Right lobe of liver (tissue), 6 donors: ENCODE measurements at regions not wholly inside any gene's neighbourhood (a gene's known extent, or its start where the extent isn't known, plus 50 kb on each side); places are given as distances from the start of the nearest gene placed in this dataset.
"Not testable (repeated sequence)": the region's sequence is repeated elsewhere in the genome, so short reads cannot be mapped to it uniquely, and the experiment has no call there.

ENCODE experiments used
- ATAC-seq, 4 donors: fragments of 200-7000 bp; cut with Tn5 transposase; one replicate each; pipeline ENCODE4 v1.9.1; 2020; ENCODE audit warnings: mild to moderate bottlenecking in 4 of 4, moderate library complexity in 4 of 4
- DNase-seq, 3 donors: peaks; one replicate each; pipeline ENCODE4 v3.0.0-alpha.2; 2020
- H3K27ac ChIP-seq, 3 donors: fragments of 200-600 bp; one replicate each; pipeline ENCODE4 v1.8.0; 2022
- H3K27me3 ChIP-seq, 2 donors: fragments of 200-600 bp; one replicate each; pipeline ENCODE4 v1.8.0; 2022
- H3K36me3 ChIP-seq, 4 donors: fragments of 200-600 bp; sonication (generic) in 1 of 4; one replicate each; pipeline versions ENCODE4 v1.5.1 to v1.8.0; 2017 to 2022; ENCODE audit warnings: control low read depth in 1 of 4
- H3K4me1 ChIP-seq, 4 donors: fragments of 200-600 bp; sonication (generic) in 1 of 4; one replicate each; pipeline versions ENCODE4 v1.5.1 to v1.8.0; 2017 to 2022; ENCODE audit warnings: control low read depth in 1 of 4
- H3K4me3 ChIP-seq, 3 donors: fragments of 200-600 bp; one replicate each; pipeline ENCODE4 v1.8.0; 2022
- H3K9me3 ChIP-seq, 4 donors: fragments of 200-600 bp; sonication (generic) in 1 of 4; one replicate each; pipeline versions ENCODE4 v1.5.1 to v1.8.0; 2017 to 2022; ENCODE audit warnings: control low read depth in 1 of 4
- POLR2A ChIP-seq: fragments of 450-650 bp; IDR thresholded peaks from one replicate; pipeline ENCODE4 v1.6.1; 2017; ENCODE audit warnings: antibody characterized with exemption, mild to moderate bottlenecking
- WGBS: methylation state at CpG from one replicate; pipeline ENCODE4 v1.1.6; 2018; ENCODE audit warnings: low coverage, low lambda C conversion rate; ENCODE audit not compliant: insufficient coverage; ENCODE audit errors: missing lambda C conversion rate; 5-methylcytosine and 5-hydroxymethylcytosine counted together
- intact Hi-C, 2 donors: fragments of 100-400 bp; cut with DNase I; formaldehyde crosslinking; loops; one replicate each; pipeline versions ENCODE4 v1.11.2 to v1.14.1; 2022
- TF ChIP-seq, protein P1 (sequence below), 4 donors: fragments of 200-600 bp in 3 of 4; fragments of 450-650 bp in 1 of 4; IDR thresholded peaks; one replicate each; pipeline versions ENCODE4 v1.5.1 to v1.8.0; 2016 to 2022; ENCODE audit warnings: antibody characterized with exemption in 4 of 4, mild to moderate bottlenecking in 2 of 4
- donor health status: DM: no; HTN: yes; CAD: no.
- donor health status: DM: no; HTN: no; CAD: no.
- donor health status: DM: no; HTN: no; CAD: no.
- donor health status: DM: no; HTN: yes; CAD: no.
- donor health status: DM: no; HTN: yes; CAD: no.

DNA sequence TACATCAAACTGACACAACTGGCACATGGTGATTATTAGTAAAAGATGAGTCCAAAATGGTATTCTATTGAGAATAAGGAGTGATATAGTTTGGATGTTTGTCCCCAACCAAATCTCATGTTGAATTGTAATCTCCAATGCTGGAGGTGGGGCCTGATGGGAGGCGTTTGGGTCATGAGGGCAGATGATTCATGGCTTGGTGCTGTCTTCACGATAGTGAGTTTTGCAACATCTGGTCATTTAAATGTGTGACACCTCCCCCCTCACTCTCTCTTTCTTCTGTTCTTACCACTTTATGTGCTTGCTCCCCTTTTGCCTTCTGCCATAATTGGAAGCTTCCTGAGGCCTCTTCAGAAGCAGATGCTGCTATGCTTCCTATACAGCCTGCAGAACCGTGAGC is 90.6 kb downstream of the RSL24D1 start:
- Histone ChIP-seq H3K4me3 (no peak overlapping the region), H3K36me3 (no peaks in the 10 kb centered on the region), H3K4me1 (no peaks in the 10 kb centered on the region), H3K9me3 (no peaks in the 10 kb centered on the region), H3K27ac (no peak overlapping the region), H3K27me3 (no peaks in the 10 kb centered on the region)
- DNase-seq = no peak
- 69% methylated on average over 3 of the region's 3 CpGs for WGBS
- intact Hi-C loops = no loop called here
- TF ChIP-seq, protein P1, sequence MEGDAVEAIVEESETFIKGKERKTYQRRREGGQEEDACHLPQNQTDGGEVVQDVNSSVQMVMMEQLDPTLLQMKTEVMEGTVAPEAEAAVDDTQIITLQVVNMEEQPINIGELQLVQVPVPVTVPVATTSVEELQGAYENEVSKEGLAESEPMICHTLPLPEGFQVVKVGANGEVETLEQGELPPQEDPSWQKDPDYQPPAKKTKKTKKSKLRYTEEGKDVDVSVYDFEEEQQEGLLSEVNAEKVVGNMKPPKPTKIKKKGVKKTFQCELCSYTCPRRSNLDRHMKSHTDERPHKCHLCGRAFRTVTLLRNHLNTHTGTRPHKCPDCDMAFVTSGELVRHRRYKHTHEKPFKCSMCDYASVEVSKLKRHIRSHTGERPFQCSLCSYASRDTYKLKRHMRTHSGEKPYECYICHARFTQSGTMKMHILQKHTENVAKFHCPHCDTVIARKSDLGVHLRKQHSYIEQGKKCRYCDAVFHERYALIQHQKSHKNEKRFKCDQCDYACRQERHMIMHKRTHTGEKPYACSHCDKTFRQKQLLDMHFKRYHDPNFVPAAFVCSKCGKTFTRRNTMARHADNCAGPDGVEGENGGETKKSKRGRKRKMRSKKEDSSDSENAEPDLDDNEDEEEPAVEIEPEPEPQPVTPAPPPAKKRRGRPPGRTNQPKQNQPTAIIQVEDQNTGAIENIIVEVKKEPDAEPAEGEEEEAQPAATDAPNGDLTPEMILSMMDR (IDR thresholded peaks at IDR 0.05) = no peak
- no peak for TF ChIP-seq POLR2A
- no peak for ATAC-seq

DNA sequence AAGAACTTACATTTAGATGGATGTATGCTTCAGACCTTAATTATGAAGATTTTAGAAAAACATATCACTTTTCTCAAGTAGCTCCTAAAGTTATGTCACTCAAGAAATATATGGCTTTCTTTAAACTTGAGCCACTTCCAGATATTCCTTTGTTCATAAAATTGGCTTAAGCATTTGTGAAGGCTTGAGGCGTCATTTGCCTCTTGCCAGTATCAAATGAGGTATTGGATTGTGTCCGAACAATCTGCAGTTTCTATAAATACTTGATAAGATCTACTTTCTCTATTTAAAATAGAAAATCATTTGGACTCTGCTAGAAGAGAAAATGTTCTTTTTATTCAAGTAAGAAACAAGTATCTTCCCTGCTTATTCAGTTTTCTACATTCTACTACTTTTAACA is 102.6 kb downstream of the RSL24D1 start:
- DNase-seq (no peak), ATAC-seq (no peak)
- Histone ChIP-seq H3K36me3 (no peaks in the 10 kb centered on the region), H3K27ac (no peak overlapping the region), H3K4me1 (no peaks in the 10 kb centered on the region), H3K27me3 (no peaks in the 10 kb centered on the region), H3K9me3 (no peaks in the 10 kb centered on the region), H3K4me3 (no peak overlapping the region)
- no peak for TF ChIP-seq POLR2A
- TF ChIP-seq, protein P1 (IDR thresholded peaks at IDR 0.05) = no peak
- 40% methylated on average over 2 of the region's 2 CpGs for WGBS
- intact Hi-C loops = no loop called here

DNA sequence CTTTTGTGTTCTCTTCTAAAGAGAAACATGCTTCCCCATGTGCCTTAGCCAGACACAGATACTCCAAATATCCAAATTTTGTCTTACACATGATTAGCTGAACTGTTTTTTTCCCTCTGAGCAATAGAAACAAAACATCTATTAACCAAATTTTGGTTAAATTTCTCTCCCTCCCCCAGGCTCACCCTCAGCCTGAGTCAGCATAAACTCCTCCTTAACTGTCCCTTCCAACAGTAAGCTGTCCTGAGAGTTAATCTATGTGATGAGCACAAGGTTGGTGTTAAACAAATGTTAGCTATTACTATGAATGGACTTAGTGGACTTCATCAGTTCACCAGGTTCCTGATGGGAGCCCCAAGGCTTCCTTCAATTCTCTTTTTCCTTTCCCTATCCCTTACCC is 108.5 kb downstream of the RSL24D1 start:
- intact Hi-C loops = no loop called here
- no peak for DNase-seq
- Histone ChIP-seq H3K4me1 (no peaks in the 10 kb centered on the region), H3K36me3 (no peaks in the 10 kb centered on the region), H3K27me3 (no peaks in the 10 kb centered on the region), H3K4me3 (no peak overlapping the region), H3K9me3 (no peaks in the 10 kb centered on the region), H3K27ac (no peak overlapping the region)
- TF ChIP-seq, protein P1 (IDR thresholded peaks at IDR 0.05) = no peak
- no peak for TF ChIP-seq POLR2A
- ATAC-seq = no peak

DNA sequence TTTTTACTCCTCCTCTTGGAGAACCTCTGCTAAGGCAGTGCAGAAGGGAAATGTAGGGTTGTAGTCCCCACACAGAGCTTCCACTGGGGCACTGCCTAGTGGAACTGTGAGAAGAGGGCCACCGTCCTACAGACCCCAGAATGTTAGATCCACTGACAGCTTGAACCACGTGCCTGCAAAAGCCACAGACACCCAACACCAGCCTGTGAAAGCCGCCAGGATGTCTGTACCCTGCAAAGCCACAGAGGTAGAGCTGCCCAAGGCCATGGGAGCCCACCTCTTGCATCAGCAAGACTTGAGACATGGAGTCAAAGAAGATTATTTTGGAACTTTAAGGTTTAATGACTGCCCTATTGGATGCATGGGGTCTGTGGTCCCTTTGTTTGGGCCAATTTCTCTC is 112.1 kb downstream of the RSL24D1 start:
- Histone ChIP-seq H3K4me3 (no peak overlapping the region), H3K36me3 (no peaks in the 10 kb centered on the region), H3K27me3 (no peaks in the 10 kb centered on the region), H3K9me3 (no peaks in the 10 kb centered on the region), H3K27ac (no peak overlapping the region), H3K4me1 (no peaks in the 10 kb centered on the region)
- ATAC-seq (no peak), DNase-seq (no peak)
- intact Hi-C loops = no loop called here
- WGBS = 37% methylated on average over 3 of the region's 3 CpGs
- TF ChIP-seq, protein P1 (IDR thresholded peaks at IDR 0.05) = no peak
- no peak for TF ChIP-seq POLR2A

DNA sequence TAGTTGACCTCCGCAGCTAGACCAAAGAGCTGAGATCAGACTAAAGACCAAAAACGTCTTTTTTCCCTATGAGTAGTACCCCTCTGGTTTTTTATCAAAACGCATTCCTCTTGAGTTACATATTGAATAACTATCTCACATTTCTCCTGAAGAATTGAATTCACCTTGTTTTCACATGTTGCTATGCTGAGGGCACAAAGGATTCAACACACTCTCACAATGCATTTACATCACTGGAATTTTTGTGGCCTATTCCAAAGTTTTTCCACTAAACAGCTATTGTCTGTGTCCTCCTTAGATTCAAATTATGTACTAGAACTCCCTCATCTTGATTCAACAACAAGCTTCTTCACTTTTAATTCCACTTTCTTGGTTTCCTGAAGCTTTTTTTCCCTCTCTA is 112.5 kb downstream of the RSL24D1 start:
- 67% methylated on average over 3 of the region's 3 CpGs for WGBS
- ATAC-seq = no peak
- Histone ChIP-seq H3K36me3 (no peaks in the 10 kb centered on the region), H3K27me3 (no peaks in the 10 kb centered on the region), H3K4me3 (no peak overlapping the region), H3K9me3 (no peaks in the 10 kb centered on the region), H3K27ac (no peak overlapping the region), H3K4me1 (no peaks in the 10 kb centered on the region)
- DNase-seq = no peak
- TF ChIP-seq POLR2A = no peak
- TF ChIP-seq, protein P1 (IDR thresholded peaks at IDR 0.05) = no peak
- intact Hi-C loops = no loop called here

DNA sequence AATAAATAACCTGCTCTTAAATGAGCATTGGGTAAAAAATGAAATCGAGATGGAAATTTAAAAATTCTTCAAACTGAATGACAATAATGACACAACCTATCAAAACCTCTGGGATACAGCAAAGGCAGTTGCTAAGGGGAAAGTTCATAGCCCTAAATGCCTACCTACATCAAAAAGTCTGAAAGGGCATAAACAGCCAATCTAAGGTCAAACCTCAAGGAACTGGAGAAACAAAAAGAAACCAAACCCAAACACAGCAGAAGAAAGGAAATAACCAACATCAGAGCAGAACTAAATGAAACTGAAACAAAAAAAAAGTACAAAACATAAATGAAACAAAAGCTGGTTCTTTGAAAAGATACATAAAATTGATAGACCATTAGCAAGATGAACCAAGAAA is 119.7 kb downstream of the RSL24D1 start:
- 43% methylated on average over 1 of the region's 1 CpG for WGBS
- DNase-seq, H3K9me3 ChIP-seq, H3K27me3 ChIP-seq, H3K27ac ChIP-seq, H3K4me3 ChIP-seq, ATAC-seq, H3K36me3 ChIP-seq, intact Hi-C loops, H3K4me1 ChIP-seq: not testable (repeated sequence)
